Calu3 (cell line): ENCODE measurements at regions not wholly inside any gene's neighbourhood (a gene's known extent, or its start where the extent isn't known, plus 50 kb on each side); places are given as distances from the start of the nearest gene placed in this dataset.

Experiments used
- BruUV-seq: library from RNA; stranded (reverse); fragments of 400-500 nt; replicated peaks from 2 replicates; lab custom pipeline; 2021; lab: Mats Ljungman, UMichigan
- CTCF ChIA-PET: fragments of 300-600 bp; sonication (Branson Sonifier 250); formaldehyde crosslinking; loops from one replicate; lab custom pipeline; 2022; ENCODE audit warnings: antibody characterized with exemption; lab: Charles Lee
- DNase-seq: peaks from one replicate; pipeline ENCODE4 v3.0.0; 2022
- H3K27ac Mint-ChIP-seq: one replicate; pipeline ENCODE4 v1.8.0; 2022; ENCODE audit warnings: mixed read lengths; ENCODE audit not compliant: unreplicated experiment
- H3K27me3 Mint-ChIP-seq: one replicate; pipeline ENCODE4 v1.8.0; 2022; ENCODE audit warnings: mixed read lengths; ENCODE audit not compliant: unreplicated experiment
- H3K36me3 Mint-ChIP-seq: one replicate; pipeline ENCODE4 v1.8.0; 2022; ENCODE audit warnings: mild to moderate bottlenecking, moderate library complexity, mixed read lengths; ENCODE audit not compliant: insufficient read depth, unreplicated experiment
- H3K4me1 Mint-ChIP-seq: one replicate; pipeline ENCODE4 v1.8.0; 2022; ENCODE audit warnings: mild to moderate bottlenecking, low read depth, mixed read lengths; ENCODE audit not compliant: unreplicated experiment
- H3K4me3 Mint-ChIP-seq: one replicate; pipeline ENCODE4 v1.8.0; 2022; ENCODE audit warnings: mild to moderate bottlenecking, low read depth, moderate library complexity, mixed read lengths; ENCODE audit not compliant: unreplicated experiment
- H3K9me3 Mint-ChIP-seq: one replicate; pipeline ENCODE4 v1.8.0; 2022; ENCODE audit warnings: low read depth, mixed read lengths; ENCODE audit not compliant: unreplicated experiment
- CTCF ChIP-seq: fragments of 200-600 bp; IDR thresholded peaks from one replicate; pipeline ENCODE4 v1.8.0; 2022; ENCODE audit warnings: antibody characterized with exemption; ENCODE audit not compliant: unreplicated experiment
- intact Hi-C: fragments of 100-400 bp; cut with micrococcal nuclease; formaldehyde crosslinking; loops from one replicate; pipeline ENCODE4 v1.10.0; 2022; ENCODE audit not compliant: unreplicated experiment

GRCh38 chr2:18170642-18171041 is 292.2 kb downstream of the KCNS3 start:
- intact Hi-C loops: no loop called here
- TF ChIP-seq CTCF: no peak
- peaks cover 18% of the 10 kb centered on the region for H3K27me3 Mint-ChIP-seq
- H3K4me3 Mint-ChIP-seq: no peak overlapping the region
- peaks cover 3% of the 10 kb centered on the region for H3K9me3 Mint-ChIP-seq
- H3K36me3 Mint-ChIP-seq: no peaks in the 10 kb centered on the region
- peaks cover 9% of the 10 kb centered on the region for H3K4me1 Mint-ChIP-seq
- CTCF ChIA-PET: no interaction called here
- no peak overlapping the region for H3K27ac Mint-ChIP-seq
- no peak for DNase-seq
- BruUV-seq: no TSS peak

- H3K4me1 Mint-ChIP-seq: peaks cover 9% of the 10 kb centered on the region
These were observed 291.4 kb downstream of the KCNS3 start for GRCh38 chr2:18169893-18170175.

GRCh38 chr2:18169121-18169892 is 290.8 kb downstream of the KCNS3 start:
- TF ChIP-seq CTCF: no peak
- Mint-ChIP-seq H3K4me1 (peaks cover 9% of the 10 kb centered on the region), H3K36me3 (no peaks in the 10 kb centered on the region), H3K27ac (no peak overlapping the region), H3K4me3 (no peak overlapping the region), H3K27me3 (peaks cover 29% of the 10 kb centered on the region), H3K9me3 (peaks cover 3% of the 10 kb centered on the region)
- CTCF ChIA-PET: no interaction called here
- no peak for DNase-seq
- BruUV-seq: no TSS peak
- intact Hi-C loops: no loop called here

More at GRCh38 chr2:18169893-18170175, 291.4 kb downstream of the KCNS3 start:
- Mint-ChIP-seq H3K9me3 (peaks cover 3% of the 10 kb centered on the region), H3K27ac (no peak overlapping the region), H3K4me3 (no peak overlapping the region), H3K36me3 (no peaks in the 10 kb centered on the region), H3K27me3 (peaks cover 25% of the 10 kb centered on the region)
- DNase-seq: no peak
- CTCF ChIA-PET: no interaction called here
- no peak for TF ChIP-seq CTCF
- no TSS peak for BruUV-seq
- intact Hi-C loops: no loop called here

GRCh38 chr2:18167871-18168270 is 289.4 kb downstream of the KCNS3 start:
- no peak for TF ChIP-seq CTCF
- intact Hi-C loops: no loop called here
- Mint-ChIP-seq H3K4me1 (peaks cover 9% of the 10 kb centered on the region), H3K9me3 (peaks cover 3% of the 10 kb centered on the region), H3K36me3 (no peaks in the 10 kb centered on the region), H3K4me3 (no peak overlapping the region), H3K27ac (no peak overlapping the region), H3K27me3 (peaks cover 37% of the 10 kb centered on the region)
- no peak for DNase-seq
- CTCF ChIA-PET: no interaction called here
- BruUV-seq: no TSS peak
